GM12865 (cell line): ENCODE measurements at regions not wholly inside any gene's neighbourhood (a gene's known extent, or its start where the extent isn't known, plus 50 kb on each side); places are given as distances from the start of the nearest gene placed in this dataset.

ENCODE experiments used
- DNase-seq: peaks from one replicate; pipeline ENCODE4 v3.0.0; 2010; ENCODE audit warnings: low read depth
- H3K4me3 ChIP-seq: 2 replicates; pipeline ENCODE4 v1.5.1; 2011; ENCODE audit warnings: mild to moderate bottlenecking, low read depth, low read length, control low read depth
- TF ChIP-seq, protein P1 (sequence below): IDR thresholded peaks from 2 replicates; pipeline ENCODE4 v1.5.1; 2011; ENCODE audit warnings: low read length, control low read depth, low read depth, inconsistent platforms; ENCODE audit not compliant: insufficient read depth; ENCODE audit errors: missing control alignments

DNA sequence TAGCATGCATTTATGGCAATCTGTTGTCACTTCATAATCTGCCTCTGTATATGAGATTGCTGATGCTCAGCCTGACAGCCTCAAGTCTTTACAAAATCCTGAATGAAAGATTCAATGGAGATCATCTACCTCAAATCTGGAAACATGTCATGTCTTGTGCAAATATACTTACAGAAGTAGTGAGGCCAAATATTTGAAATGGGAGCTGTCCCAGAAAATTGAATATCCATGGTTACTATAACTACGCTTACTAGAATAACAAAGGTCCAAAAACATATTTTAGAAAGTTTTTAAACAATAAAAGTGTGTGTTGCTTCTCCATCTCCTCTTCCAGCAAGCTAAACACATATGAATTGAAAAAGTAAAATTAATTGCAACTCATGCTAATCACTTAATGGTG lies 133.2 kb upstream of the DPH6 start:
- H3K4me3 ChIP-seq = no peak overlapping the region
- DNase-seq = no peak
- TF ChIP-seq, protein P1, sequence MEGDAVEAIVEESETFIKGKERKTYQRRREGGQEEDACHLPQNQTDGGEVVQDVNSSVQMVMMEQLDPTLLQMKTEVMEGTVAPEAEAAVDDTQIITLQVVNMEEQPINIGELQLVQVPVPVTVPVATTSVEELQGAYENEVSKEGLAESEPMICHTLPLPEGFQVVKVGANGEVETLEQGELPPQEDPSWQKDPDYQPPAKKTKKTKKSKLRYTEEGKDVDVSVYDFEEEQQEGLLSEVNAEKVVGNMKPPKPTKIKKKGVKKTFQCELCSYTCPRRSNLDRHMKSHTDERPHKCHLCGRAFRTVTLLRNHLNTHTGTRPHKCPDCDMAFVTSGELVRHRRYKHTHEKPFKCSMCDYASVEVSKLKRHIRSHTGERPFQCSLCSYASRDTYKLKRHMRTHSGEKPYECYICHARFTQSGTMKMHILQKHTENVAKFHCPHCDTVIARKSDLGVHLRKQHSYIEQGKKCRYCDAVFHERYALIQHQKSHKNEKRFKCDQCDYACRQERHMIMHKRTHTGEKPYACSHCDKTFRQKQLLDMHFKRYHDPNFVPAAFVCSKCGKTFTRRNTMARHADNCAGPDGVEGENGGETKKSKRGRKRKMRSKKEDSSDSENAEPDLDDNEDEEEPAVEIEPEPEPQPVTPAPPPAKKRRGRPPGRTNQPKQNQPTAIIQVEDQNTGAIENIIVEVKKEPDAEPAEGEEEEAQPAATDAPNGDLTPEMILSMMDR = no peak

DNA sequence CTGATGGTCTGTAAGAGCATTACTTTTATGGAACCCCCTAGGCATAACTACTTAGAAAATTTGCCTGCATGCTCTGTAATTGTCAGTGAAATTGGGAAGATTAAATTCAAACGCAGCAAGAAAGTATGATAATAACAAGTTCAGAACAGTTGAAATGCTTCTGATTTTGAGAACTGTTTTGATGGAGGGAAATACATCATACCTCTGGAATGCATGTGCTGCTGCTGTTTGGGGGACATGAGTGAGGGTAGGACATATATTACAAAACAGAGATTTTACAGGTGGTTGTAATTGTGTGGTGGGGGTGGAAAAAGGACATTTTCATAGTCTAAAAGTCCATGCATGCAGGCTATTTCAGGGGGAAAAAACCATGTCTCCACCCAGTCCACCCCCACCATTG lies 135.0 kb upstream of the DPH6 start:
- no peak for DNase-seq
- TF ChIP-seq, protein P1 = no peak

DNA sequence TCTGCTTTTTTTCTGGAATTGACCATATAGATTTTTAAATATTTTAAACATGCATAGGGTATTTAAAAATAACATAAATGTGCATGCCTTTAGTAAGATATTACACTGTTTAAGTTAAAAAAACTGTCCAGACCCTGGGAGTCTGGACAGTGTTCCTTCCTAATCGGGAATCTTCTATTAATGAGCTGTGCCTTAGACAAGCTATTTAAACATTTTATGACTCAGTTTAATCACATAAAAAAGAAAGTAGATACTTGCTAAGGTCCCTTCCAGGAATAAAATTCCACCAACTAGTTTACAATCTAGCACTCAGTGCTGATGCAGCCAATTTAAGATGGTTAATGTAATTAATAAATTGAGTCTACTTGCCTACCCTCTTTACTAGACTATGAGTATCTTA lies 140.4 kb upstream of the DPH6 start:
- TF ChIP-seq, protein P1 = no peak
- H3K4me3 ChIP-seq = no peak overlapping the region
- DNase-seq = no peak

More for the DNA sequence above, 135.0 kb upstream of the DPH6 start:
- H3K4me3 ChIP-seq = no peak overlapping the region

DNA sequence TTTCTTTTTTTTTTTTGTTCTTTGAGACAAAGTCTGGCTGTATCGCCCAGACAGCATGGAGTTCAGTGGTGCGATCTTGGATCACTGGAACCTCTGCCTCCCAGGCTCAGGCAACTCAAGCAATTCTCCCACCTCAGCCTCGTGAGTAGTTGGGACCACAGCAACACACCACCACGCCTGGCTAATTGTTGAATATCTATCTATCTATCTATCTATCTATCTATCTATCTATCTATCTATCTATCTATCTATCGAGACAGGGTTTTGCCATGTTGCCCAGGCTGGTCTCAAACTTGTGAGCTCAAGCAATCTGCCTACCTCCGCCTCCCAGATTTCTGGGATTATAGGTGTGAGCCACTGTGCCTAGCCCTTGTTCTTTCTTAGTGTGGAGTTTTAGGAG lies 143.3 kb upstream of the DPH6 start:
- no peak overlapping the region for H3K4me3 ChIP-seq
- TF ChIP-seq, protein P1 = no peak
- no peak for DNase-seq

DNA sequence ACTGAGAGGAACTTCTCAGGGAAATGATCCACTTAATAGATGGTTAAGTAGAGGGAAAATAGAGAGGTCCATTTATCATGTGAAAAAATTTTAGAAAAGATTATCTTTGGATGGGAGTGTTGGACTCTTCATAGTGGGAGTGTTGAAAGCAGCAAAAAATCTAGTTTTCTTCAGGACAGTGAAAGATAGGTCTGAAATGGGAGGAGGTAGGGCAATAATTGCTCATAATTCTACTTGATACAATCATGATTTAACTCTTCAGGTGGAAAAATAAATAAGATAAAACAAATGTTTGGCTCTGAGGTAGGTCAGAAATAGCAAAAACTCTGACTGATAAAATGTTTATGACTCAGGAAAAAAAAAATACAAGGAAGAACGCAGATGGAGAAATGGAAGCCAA lies 144.1 kb upstream of the DPH6 start:
- TF ChIP-seq, protein P1 = no peak
- DNase-seq = no peak
- no peak overlapping the region for H3K4me3 ChIP-seq

DNA sequence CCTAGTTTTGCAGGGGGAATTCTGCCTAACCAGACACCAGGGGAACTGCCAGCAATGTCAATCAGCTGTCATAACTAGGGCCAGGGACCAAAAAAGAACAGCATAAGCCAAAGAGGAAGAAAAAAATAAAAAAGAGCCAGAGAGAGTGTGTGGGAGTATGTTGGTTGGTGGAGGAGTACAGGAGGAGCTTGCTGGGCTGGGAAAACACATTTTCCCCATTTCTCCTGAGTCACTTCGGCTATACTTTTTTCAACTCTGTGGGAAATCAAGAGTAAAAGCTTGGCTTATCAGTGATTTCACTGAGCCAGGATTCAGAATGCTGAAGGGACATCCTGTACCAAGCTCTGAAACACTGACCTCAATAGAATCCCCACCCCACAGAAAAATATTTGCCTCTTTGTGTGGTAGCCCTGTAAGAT lies 144.7 kb upstream of the DPH6 start:
- DNase-seq = no peak
- TF ChIP-seq, protein P1 = no peak
- no peak overlapping the region for H3K4me3 ChIP-seq

DNA sequence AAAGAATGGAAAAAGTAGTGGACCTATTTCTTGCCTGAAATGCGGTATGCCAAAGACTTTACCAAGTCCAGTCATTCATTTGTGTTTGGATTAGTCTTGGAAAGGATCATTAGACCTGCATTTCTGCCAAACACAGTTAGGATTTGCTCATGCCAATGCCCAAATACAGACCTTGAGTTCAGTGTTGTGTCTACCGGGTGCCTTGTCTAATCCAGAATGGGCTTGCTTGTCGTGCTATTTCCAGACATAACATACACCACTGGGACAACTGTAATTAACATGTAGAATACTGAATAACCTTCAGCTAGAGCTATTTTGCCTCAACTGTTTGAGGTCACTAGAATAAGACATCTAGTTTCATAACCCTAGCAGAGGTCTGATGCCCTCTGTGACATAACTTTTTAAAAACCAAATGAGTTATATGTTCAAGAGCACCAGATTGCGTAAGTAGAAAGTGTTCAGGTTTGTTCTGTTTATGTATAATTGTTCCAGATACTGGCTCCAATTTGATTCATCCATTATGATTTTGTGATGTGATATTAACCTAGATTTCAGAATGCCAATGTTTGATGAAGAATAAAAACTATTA lies 145.3 kb upstream of the DPH6 start:
- DNase-seq = no peak
- TF ChIP-seq, protein P1 = no peak

More for the DNA sequence above, 145.3 kb upstream of the DPH6 start:
- H3K4me3 ChIP-seq = no peak overlapping the region
